ENCODE measurements at regions not wholly inside any gene's neighbourhood (a gene's known extent, or its start where the extent isn't known, plus 50 kb on each side); places are given as distances from the start of the nearest gene placed in this dataset.

DNA sequence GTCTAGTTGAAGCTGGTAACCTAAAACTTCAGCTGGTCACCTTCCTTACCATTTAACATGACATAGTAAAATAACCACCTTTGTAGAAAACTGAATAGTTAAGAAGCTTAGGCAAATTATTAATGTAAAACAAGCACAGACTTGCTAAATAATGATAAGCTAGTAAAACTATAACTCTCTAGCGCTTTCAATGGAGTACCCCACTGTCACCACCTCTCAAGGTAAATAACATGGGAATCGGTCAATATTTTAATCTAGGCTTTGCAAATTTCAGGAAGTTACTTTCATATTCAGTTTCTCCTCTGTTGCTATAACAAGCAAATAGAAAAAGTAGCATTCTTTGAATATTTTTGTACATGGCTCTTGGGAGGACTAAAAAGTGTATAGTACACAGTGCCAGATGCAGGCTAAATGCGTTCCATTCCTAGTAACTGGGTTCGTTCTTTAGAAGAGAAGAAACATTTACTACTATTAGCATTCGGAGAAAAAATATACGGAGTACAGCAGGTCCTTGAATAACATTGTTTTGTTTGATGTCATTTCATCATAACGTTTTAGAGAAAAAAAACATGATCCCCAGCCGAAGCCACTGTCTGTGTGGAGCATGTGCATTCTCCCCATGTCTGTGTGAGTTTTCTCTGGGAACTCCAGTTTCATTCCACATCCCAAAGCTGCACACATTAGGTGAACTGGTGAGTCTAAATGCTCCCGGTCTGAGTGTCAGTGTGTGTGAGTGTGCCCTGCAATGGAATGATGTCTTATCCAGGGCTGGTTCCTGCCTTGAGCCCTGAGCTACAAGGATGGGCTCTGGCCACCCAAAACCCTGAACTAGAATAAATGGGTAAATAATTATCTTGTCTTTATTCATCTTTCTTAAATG is 52.5 kb downstream of the EPRS1 start:
- no peak for DNase-seq

DNA sequence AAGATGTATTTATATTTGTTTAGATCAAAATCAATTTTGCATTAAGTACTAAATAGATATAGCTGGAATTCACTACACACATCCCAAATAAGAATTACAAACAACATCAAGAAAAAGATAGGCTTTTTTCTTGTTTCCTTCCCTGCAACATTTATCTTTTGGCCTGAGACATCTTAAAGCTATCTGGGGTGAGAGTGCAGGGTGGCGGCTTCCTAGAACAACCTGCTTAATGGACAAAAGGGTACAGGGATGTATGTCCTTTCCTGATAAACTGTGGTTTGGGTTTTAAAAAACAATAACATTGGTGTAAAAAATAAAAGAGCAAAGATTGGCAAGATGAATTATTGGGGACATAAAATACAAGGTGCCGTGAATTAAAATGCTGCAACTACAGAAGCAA is 54.4 kb downstream of the EPRS1 start:
- no peak for DNase-seq

DNA sequence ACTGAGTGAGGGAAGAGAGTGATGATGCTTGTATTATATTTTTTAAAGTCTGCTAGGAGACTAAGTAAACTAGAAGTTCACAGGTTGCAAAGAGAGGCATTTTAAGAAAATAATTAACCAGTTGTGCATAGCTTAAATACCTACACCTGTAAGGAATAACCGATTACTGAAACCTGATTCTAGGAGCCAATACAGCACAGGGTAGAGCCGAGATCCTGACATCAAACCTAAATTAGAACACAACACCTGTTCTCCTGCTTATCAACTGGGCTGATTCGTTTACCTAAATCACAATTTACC is 54.8 kb downstream of the EPRS1 start:
- DNase-seq: no peak

DNA sequence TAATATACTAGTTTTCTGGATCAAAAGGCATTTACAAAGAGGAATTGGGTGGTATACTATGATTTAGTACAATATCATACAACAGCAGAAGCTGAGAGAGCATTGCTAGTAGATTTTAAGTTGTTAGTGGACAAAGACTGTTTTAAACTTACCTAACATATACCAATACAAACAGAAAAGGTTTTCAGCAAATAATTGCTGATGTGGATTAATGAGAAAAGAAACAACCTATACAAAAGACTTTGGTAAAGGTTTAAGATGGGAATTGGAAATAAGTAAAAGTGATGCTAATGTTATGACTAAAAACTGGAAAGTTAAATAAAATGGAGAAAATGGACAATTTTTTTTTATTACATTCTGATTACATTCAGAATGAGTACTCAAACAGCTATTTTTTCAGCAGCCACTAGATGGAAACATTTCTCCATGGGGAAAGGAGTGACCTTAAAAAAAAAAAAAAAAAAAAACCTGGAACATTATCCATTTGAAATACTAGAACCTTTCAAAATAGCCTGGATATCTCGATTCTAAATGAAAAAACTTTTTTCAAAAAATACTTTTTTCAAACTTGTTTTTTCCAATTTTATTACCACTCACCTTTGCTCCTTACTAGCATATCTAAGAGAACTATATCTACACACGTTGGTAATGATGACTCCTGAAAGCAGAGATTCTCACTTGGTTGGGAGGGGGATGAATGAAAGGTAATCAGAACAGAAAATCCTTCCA is 55.4 kb downstream of the EPRS1 start:
- DNase-seq: peak in 1 of 5 experiments; percentile 14

DNA sequence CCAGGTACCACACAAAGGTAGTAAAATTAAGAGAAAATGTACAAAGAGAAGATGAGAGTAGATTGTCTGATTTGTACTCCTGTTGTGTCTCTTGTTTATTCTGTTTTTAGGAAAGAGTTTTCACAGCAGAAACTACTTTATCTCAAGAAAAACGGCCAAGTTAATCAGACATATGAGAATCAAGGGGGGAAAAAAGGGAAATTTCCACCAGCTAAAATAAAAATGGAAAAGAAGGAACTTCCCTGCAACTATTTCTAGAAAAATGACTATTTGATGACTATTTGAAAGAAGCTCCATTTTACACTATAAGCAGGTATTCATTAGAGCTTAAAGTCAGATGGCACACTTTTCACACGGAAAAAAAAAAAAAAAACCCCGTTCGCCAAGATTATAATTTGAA is 56.5 kb downstream of the EPRS1 start:
- DNase-seq: no peak

DNA sequence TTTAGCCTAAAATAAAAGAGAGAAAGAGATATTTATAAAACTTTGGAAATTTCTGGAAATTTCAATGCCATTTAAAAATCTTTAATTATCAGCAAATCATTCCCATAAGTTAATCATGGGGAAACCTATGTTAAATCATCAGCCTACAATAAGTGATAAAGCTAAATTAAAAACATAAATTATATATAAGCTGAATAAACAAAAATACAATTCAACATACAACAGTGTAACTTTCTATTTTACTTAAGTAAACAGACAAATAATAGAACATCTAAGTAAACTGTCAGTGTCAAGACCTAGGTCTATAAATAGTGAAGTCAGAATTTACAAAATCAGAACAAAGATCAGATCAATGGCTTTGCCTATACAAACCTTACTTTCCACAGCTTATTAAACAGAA is 57.5 kb downstream of the EPRS1 start:
- no peak for DNase-seq

DNA sequence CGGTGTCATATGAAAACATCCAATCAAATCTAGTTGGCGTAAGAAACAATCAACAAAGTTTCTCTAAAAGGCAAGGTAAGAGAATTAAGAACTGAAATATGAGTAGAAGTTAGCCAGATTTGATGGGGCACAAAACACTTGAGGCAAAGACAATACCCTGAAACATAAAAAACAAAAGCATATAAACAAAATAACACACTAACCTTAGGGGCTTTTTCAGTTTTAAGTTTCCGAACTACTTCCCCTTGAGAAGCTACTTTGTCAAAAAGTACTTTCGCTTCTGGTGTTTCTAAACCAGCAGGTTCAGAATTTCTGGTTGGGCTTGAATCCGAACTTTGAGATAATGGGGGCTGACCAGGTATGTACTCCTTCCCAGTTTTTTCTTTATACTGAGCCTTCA is 57.9 kb downstream of the EPRS1 start:
- DNase-seq: no peak

DNA sequence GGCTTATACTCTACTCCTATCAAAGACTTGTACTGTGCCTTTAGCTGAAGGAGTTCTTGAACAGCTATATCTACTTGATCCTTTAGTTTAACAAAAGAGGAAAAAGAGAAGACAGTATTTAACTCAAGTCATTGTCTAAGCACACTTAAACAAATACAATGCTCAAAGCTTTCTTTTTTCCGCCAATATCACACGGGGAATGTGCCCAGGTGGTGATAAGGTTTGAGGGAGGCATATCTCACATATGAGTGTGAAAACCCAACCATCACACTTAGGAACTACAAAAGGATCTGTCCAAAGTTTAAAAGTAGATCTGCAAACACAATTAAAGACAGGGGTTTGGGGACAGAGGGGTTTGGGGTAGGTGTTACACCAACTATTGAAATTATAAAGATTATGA is 59.0 kb upstream of the SLC30A10 start:
- no peak for DNase-seq

DNA sequence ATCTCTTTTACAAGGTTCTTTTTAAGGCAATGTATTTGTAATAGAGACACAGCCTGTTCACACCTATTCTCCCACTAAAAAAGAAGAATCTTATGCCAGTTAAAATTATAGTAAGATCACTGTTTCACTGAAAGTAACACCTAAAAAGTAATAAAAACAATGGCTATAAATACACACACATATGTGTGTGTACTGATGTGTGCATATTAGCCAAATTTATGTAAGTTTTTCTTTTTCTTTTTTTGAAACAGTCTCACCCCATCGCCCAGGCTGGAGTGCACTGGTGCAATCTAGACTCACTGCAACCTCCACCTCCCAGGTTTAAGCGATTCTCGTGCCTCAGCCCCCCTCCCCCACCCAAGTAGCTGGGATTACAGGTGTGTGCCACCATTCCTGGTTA is 56.8 kb upstream of the SLC30A10 start:
- DNase-seq: no peak

All from T-helper 2 cell (primary cell).